Kidney (tissue), 13 donors: ENCODE measurements at regions not wholly inside any gene's neighbourhood (a gene's known extent, or its start where the extent isn't known, plus 50 kb on each side); places are given as distances from the start of the nearest gene placed in this dataset.
A peak's percentile ranks its signal among the peaks of the same experiment; 100 is the strongest.

Experiments
- DNase-seq, 5 donors: peaks; one replicate each; pipeline ENCODE4 v3.0.0-alpha.2; 2013 to 2020
- FAIRE-seq: peaks from 2 replicates; lab custom pipeline; 2012; peaks lifted over from hg19 to GRCh38; lab: Jason Lieb, UNC
- H3K27ac ChIP-seq, 2 donors: one replicate each; pipeline ENCODE4 v1.7.0; 2013; ENCODE audit warnings: low read depth in 2 of 2, low read length in 2 of 2, inconsistent platforms in 1 of 2
- H3K27me3 ChIP-seq: one replicate; pipeline ENCODE4 v1.7.1; 2013; ENCODE audit warnings: low read length, inconsistent platforms; ENCODE audit not compliant: control insufficient read depth, insufficient read depth
- H3K36me3 ChIP-seq, 3 donors: one replicate each; pipeline versions ENCODE4 v1.7.0 to v1.7.1; 2013; ENCODE audit warnings: low read length in 3 of 3, control low read depth in 1 of 3, inconsistent platforms in 1 of 3; ENCODE audit not compliant: insufficient read depth in 3 of 3, control insufficient read depth in 2 of 3
- H3K4me1 ChIP-seq, 3 donors: one replicate each; pipeline versions ENCODE4 v1.7.0 to v1.7.1; 2013; ENCODE audit warnings: low read length in 3 of 3, inconsistent platforms in 1 of 3, low read depth in 1 of 3; ENCODE audit not compliant: control insufficient read depth in 2 of 3, insufficient read depth in 2 of 3
- H3K4me3 ChIP-seq, 3 donors: one replicate each; pipeline versions ENCODE4 v1.7.0 to v1.8.1; 2013; ENCODE audit warnings: low read length in 3 of 3, control low read depth in 1 of 3, inconsistent platforms in 1 of 3
- H3K9ac ChIP-seq, 3 donors: one replicate each; pipeline versions ENCODE4 v1.7.0 to v1.7.1; 2013; ENCODE audit warnings: low read length in 3 of 3, control low read depth in 1 of 3, inconsistent platforms in 1 of 3
- H3K9me3 ChIP-seq, 3 donors: one replicate each; pipeline versions ENCODE4 v1.7.0 to v1.7.1; 2013; ENCODE audit warnings: low read length in 3 of 3, control low read depth in 1 of 3, inconsistent platforms in 1 of 3; ENCODE audit not compliant: control insufficient read depth in 2 of 3, insufficient read depth in 1 of 3
- intact Hi-C: fragments of 100-400 bp; cut with DNase I; formaldehyde crosslinking; loops from one replicate; pipeline ENCODE4 v1.11.1; 2022
- TF ChIP-seq, protein P1 (sequence below): IDR thresholded peaks from 3 replicates; pipeline ENCODE4 v1.5.1; 2012; ENCODE audit warnings: mild to moderate bottlenecking, moderate library complexity, borderline replicate concordance; ENCODE audit not compliant: insufficient read depth; ENCODE audit errors: extremely low read depth
- donor health status: control.
- donor health status: control.
- donor health status: control.
- donor health status: control.
- donor health status: control.
- donor health status: DM: yes; HTN: yes; CAD: no.
- donor health status: Normal renal cell carcinoma (clear cell type).

- TF ChIP-seq, protein P1, sequence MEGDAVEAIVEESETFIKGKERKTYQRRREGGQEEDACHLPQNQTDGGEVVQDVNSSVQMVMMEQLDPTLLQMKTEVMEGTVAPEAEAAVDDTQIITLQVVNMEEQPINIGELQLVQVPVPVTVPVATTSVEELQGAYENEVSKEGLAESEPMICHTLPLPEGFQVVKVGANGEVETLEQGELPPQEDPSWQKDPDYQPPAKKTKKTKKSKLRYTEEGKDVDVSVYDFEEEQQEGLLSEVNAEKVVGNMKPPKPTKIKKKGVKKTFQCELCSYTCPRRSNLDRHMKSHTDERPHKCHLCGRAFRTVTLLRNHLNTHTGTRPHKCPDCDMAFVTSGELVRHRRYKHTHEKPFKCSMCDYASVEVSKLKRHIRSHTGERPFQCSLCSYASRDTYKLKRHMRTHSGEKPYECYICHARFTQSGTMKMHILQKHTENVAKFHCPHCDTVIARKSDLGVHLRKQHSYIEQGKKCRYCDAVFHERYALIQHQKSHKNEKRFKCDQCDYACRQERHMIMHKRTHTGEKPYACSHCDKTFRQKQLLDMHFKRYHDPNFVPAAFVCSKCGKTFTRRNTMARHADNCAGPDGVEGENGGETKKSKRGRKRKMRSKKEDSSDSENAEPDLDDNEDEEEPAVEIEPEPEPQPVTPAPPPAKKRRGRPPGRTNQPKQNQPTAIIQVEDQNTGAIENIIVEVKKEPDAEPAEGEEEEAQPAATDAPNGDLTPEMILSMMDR: no peak
- H3K4me3 ChIP-seq: no peak overlapping the region
- H3K4me1 ChIP-seq: no peaks in the 10 kb centered on the region
- no peak overlapping the region for H3K27ac ChIP-seq
- H3K9ac ChIP-seq: no peak overlapping the region
- H3K9me3 ChIP-seq: no peaks in the 10 kb centered on the region
- no peak for FAIRE-seq
- intact Hi-C loops: no loop called here
- no peaks in the 10 kb centered on the region for H3K27me3 ChIP-seq
- DNase-seq: peak in 1 of 5 donors; percentile 6
- no peaks in the 10 kb centered on the region for H3K36me3 ChIP-seq
Measured at GRCh38 chr7:21024485-21024867, 237.8 kb upstream of the SP8 start.

- Histone ChIP-seq H3K36me3 (no peaks in the 10 kb centered on the region), H3K4me3 (no peak overlapping the region), H3K9me3 (no peaks in the 10 kb centered on the region), H3K27me3 (no peaks in the 10 kb centered on the region), H3K27ac (no peak overlapping the region), H3K4me1 (no peaks in the 10 kb centered on the region), H3K9ac (no peak overlapping the region)
- DNase-seq (peak; percentile 47 to 75 (median 48)), FAIRE-seq (no peak)
- intact Hi-C loops: no loop called here
- TF ChIP-seq, protein P1: peak; percentile 6
Measured at GRCh38 chr7:21028186-21028585, 241.5 kb upstream of the SP8 start.

- intact Hi-C loops: no loop called here
- Histone ChIP-seq H3K9ac (no peak overlapping the region), H3K4me3 (no peak overlapping the region), H3K27ac (no peak overlapping the region), H3K36me3 (no peaks in the 10 kb centered on the region), H3K4me1 (no peaks in the 10 kb centered on the region), H3K27me3 (no peaks in the 10 kb centered on the region), H3K9me3 (no peaks in the 10 kb centered on the region)
- FAIRE-seq (no peak), DNase-seq (peak in 2 of 5 donors; percentile 34 to 46)
- TF ChIP-seq, protein P1: no peak
Measured at GRCh38 chr7:21028599-21028998, 241.9 kb upstream of the SP8 start.

- Histone ChIP-seq H3K9ac (no peak overlapping the region), H3K4me1 (no peaks in the 10 kb centered on the region), H3K27ac (no peak overlapping the region), H3K9me3 (no peaks in the 10 kb centered on the region), H3K27me3 (no peaks in the 10 kb centered on the region), H3K36me3 (no peaks in the 10 kb centered on the region), H3K4me3 (no peak overlapping the region)
- TF ChIP-seq, protein P1: no peak
- intact Hi-C loops: no loop called here
- DNase-seq: peak in 1 of 5 donors; percentile 8
- FAIRE-seq: no peak
Measured at GRCh38 chr7:21029006-21029405, 242.3 kb upstream of the SP8 start.
